Muscle of back (tissue), 3 donors: ENCODE measurements at regions not wholly inside any gene's neighbourhood (a gene's known extent, or its start where the extent isn't known, plus 50 kb on each side); places are given as distances from the start of the nearest gene placed in this dataset.

Experiments used
- DNase-seq, 3 donors: peaks; one replicate each; pipeline versions ENCODE4 v3.0.0 to v3.0.0-alpha.2; 2013

DNA sequence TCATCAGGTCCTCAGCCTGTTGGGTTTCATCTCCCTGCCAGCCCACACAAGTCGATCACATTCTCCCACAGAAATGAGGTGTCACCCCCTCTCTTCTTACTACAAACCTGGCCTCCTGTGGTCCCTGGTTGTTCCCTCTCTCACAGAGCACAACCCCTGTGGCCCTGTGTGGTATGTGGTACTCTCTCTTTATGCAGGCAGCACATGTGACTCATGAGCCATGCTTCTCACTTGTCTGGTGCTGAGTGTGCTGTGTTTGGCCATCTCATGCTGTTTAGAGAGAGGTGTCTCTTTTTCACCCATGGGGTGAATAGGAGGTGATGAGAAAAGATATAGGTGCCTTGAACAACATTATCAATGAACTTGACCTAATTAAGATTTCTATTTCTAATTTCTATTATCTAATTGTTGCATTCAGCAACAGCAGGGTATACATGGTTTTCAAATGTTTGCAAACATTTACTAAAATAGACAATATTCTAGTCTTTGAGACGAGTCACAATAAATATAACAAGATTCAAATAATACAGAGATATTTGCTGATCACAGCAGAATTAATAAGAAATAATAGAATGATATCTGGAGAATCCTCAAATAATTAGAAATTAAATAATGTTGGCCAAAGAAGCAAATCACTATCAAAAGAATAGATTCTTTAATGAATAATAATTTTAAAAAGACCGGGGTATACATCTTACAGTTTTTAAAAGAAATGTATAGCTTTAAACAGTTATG, 633.8 kb upstream of the IGFBP3 start:
- no peak for DNase-seq

DNA sequence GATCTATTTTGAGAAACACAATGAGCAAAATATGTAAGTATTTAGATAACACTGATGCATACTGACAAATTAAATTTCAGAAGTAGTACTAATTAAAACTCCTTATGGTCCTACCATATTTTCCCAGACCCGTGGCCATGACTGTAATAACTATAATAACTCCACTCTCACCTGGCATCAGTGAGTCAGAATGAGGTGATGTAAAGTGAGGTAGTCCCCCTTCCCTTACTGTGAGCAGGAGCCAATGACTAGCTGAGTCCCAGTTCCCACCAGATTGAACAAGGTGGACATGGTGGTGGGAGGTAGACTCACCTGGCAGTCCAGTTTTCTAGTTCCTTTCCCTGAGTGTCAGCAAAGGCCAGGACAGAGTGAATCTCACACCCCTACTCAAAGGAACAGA, 630.5 kb upstream of the IGFBP3 start:
- DNase-seq: no peak

GRCh38 chr7:46550864-46551263, 629.8 kb upstream of the IGFBP3 start:
- no peak for DNase-seq

- DNase-seq: no peak
Measured at GRCh38 chr7:46549892-46550639, 629.0 kb upstream of the IGFBP3 start.

DNA sequence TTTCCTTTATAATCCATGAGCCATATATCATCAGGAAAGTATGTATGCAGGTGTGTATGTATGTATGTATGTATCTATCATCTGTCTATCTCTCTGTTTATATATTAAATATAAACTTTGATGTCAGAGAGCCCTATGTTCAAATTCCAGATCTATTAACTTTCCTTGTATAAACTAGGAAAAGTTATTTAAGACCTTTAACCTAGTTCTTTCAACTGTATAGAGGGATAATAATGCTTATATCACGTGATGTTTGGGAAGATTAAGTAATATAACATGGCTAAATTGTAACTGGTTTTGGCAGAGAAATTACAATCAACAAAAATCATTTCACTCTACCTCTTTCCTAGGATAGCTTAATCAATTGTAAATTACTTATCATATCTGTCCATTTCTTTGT, 628.3 kb upstream of the IGFBP3 start:
- no peak for DNase-seq

- DNase-seq: no peak
Measured at GRCh38 chr7:46547044-46547443, 626.0 kb upstream of the IGFBP3 start.

DNA sequence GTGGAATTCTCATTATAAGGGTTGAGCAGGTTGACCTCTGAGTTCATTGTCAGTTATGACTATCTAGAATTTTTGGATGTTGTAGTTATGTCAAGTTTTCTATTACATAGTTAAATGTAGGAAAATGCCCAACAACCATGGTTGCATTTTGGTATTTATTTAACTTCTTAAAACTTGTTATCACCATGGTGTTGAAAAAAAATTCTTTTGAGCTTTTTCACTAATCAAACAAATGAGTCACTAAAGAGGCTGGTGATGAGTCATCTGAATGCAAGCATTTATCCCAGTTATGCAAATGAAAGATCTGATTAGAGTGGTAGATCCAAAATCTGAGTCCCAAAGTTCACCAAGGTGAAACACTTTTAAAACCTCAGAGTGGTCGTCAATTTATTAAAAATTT, 624.7 kb upstream of the IGFBP3 start:
- peak in 1 of 3 donors; percentile 61 for DNase-seq

DNA sequence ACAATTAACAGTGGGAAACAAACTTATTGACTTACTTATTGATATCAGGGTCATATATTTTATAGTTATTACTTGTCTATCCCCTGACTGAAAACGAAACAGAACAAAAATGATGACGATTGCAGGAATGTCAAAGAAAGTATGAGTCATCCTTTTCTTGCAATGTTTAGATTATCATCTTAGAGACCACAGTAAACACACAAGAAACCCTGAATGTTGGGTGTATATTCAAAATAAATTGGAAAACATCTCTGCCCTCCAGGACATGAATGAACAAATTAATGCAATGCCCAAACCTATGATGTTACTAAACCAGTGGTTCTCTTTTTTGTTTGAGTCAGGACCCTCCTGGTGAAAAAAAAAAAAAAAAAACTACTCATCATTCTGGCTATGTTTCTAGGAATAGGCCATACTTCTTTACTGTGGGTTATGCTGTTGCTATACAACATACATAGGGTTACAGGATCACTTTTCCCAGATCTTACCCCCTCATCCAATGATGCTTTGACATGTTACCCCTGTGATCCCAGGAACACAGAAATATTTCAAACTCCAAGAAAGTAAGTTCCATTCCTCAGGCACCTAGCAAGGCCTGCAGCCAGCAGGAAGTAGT, 623.4 kb upstream of the IGFBP3 start:
- peak; percentile 18 to 64 (median 53) for DNase-seq

DNA sequence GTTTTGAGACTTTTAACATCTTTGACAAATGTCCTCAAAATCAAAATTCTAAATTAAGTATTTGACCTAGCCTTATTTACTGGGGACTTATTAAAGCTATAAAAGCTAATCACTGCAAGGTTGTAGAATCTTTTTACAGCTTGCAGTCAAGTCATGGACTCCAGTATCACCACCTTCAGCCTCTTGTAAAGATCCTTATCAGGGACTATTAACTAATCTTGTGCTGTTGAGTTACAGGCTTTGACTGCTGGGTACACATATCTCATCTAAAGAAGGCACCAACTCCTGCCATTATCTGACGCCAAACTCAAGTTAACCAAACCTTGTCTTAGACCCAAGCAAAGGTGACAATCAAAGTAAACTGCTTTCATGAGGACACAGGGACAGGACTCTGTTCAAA, 621.0 kb upstream of the IGFBP3 start:
- no peak for DNase-seq

DNA sequence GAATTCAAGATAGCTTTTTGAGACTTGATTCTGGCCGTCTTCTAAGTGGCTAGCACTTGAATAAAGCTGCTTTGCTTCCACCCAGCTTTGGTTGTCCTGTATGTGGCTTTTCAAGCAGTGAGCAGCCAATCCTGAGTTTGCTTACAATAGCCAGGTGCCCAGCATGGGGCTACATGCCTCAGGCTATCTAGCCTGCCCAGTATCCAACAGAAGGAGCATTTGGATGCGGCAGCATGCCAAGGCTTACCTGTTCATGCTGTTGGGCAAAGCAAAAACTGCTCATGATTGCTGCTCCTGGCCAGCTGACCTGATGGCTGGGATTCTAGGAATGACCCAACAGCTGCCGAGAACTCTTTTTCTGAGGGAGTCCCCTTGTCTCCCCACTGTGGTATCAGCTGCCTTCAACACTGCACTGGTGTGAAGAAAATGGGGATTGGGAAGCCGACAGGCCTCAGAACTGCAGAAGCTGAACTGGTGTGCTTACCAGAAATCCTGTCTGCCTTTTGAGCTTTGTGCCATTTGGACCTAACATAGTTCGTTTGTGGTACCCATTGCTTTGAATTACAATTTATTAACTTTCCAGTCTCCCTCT, 618.9 kb upstream of the IGFBP3 start:
- no peak for DNase-seq

DNA sequence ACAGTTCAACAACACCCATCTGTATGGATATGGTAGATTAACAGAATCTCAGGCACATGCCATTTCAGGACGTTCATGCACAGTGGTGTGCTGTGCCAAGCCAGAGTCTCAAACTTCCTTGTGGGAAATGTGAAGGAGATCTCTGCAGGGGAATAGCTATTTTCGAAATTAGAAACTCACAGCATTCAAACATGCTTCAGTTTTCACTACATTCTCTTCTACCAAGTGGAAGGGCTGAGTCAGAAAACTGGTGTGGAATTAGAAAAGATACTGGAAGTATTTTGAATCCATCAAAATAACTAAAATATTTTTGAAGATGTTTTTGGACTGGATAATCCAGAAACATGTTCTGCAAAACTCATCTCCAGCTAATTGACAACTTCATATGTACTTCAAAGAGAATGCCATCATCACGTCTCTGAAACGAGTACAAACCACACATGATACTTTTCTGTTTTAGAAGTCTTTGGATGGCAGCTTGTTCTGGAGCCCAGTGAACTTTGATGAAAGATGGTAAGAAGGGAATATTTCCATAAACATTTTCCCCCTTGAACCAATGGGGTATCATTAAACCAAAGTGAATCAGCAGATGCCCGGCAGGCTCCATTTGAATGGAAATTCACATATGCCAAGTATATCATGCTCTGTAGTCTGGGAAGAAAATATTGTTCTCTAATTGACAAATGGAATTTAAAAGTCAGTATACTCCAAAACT, 616.3 kb upstream of the IGFBP3 start:
- DNase-seq: peak in 2 of 3 donors; percentile 38 to 62

GRCh38 chr7:46534664-46535588, 613.9 kb upstream of the IGFBP3 start:
- DNase-seq: peak in 1 of 3 donors; percentile 54

GRCh38 chr7:46533946-46534345, 612.9 kb upstream of the IGFBP3 start:
- no peak for DNase-seq

DNA sequence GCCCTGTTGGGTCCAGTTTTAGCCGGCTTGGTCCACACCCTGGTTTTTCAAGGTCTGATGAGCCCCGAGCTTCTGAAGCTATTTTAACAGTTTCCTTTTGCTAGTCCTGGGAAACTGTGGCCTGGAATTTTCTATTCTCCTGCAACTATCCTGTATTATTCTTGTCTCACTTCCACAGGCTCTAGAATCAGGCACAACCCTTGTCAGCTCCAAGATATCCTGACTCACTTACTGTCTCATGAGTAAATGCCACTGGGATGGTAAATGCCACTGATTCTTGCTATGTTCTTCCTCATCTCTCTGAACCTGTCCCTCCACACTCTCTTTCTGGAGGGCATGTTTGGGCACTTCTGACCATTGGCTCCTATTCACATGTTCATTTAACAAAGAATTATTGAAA, 611.5 kb upstream of the IGFBP3 start:
- DNase-seq: no peak

DNA sequence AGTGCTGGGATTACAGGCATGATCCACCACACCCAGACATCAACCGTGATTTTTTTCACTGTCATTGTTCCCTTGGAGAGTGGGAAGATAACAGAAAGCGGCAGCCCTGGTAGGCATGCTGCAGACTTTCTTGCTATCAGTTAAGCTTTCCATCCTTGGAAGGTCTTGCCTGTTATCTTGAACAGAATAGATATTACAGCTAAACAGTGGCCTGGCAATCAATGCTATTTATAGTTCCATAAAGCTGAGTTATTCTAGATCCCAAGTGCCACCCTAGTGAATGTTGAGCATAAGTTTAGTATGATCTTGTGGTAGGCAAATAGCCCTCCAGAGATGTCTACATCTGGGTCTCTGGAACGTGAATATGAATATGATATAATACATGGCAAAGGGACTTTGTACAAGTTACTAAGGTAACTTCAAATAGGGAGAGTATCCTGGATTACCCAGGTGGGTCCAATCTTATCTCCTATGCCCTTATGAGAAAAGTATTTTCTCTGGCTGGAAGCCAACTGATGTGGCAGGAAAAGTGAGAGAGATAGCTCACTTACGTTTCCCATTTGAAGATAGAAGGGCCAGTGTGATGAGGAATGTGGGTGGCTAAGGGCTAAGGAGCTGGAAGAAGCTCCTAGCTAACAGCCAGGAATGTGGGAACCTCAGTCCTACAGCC, 609.1 kb upstream of the IGFBP3 start:
- no peak for DNase-seq

- no peak for DNase-seq
Measured at GRCh38 chr7:46527360-46527759, 606.3 kb upstream of the IGFBP3 start.

- no peak for DNase-seq
Measured at GRCh38 chr7:46525876-46526275, 604.8 kb upstream of the IGFBP3 start.

DNA sequence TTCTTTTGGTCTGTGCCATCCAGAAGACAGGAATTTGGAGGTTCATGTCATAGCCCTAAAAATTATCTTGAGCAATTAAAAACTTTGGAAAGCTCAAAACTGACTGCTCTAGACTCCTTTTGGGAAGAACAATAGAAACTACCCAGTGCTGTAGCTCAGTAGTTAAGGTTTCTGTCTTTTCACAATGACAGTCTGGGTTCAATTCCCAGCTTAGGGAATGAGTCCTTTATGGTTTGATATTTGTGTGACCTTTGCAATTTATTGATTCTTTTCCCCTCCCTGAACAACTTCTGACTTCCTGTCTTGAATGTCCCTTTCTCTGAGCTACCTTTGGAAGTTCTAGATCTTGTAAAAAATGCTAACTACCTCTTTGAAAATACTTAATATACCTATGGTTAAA, 603.3 kb upstream of the IGFBP3 start:
- DNase-seq: no peak

DNA sequence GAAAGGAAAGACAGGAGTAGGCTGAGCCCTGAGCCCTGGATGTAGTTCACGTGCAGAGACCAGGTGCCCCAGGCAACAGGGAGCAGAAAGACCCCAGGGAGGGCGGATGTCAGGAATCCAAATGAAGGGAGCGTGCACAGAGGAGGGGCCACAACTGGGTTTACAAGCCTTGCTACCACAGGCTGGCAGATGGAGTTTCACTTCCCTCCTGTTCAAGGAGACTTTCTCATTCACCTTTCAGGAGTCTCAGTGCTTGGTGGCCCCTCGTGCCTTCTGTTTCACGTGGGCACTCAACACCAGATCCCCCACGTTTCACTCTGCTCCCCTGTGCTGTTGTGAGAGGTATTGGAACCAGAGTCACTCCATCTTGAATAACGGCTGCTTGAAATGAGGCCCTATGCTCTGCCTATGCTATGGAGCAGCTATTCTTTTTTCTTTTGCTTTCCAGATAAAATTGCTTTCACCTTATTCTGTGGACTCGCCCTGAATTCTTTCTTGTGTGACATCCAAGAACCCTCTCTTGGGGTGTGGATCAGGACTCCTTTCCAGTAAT, 601.4 kb upstream of the IGFBP3 start:
- DNase-seq: no peak

GRCh38 chr7:46518713-46519112, 597.6 kb upstream of the IGFBP3 start:
- no peak for DNase-seq
